HFFc6 (cell line): ENCODE measurements at regions not wholly inside any gene's neighbourhood (a gene's known extent, or its start where the extent isn't known, plus 50 kb on each side); places are given as distances from the start of the nearest gene placed in this dataset.

Source experiments
- DNase-seq: peaks from one replicate; pipeline ENCODE4 v3.0.0-alpha.2; 2018
- H3K27ac Mint-ChIP-seq: 2 replicates; pipeline ENCODE4 v1.8.0; 2020; ENCODE audit warnings: mild to moderate bottlenecking, mixed read lengths
- H3K27me3 Mint-ChIP-seq: 2 replicates; pipeline ENCODE4 v1.8.0; 2021; ENCODE audit warnings: mild to moderate bottlenecking, moderate library complexity, mixed read lengths; ENCODE audit not compliant: insufficient read depth
- H3K36me3 Mint-ChIP-seq: 2 replicates; pipeline ENCODE4 v1.8.0; 2021; ENCODE audit warnings: low read depth, mixed read lengths
- H3K4me1 Mint-ChIP-seq: 2 replicates; pipeline ENCODE4 v1.8.0; 2020; ENCODE audit warnings: low read depth, mixed read lengths
- H3K4me3 Mint-ChIP-seq: 2 replicates; pipeline ENCODE4 v1.8.0; 2020; ENCODE audit warnings: mild to moderate bottlenecking, moderate library complexity, mixed read lengths
- H3K9me3 Mint-ChIP-seq: 2 replicates; pipeline ENCODE4 v1.8.0; 2020; ENCODE audit warnings: mild to moderate bottlenecking, mixed read lengths
- CTCF ChIP-seq: fragments of 200-600 bp; sonication (generic); IDR thresholded peaks from 2 replicates; pipeline ENCODE4 v1.5.0; 2021; ENCODE audit warnings: antibody characterized with exemption, mild to moderate bottlenecking

GRCh38 chr17:77474292-77474988, 333.7 kb downstream of the SEC14L1 start:
- Mint-ChIP-seq H3K27me3 (peaks cover 21% of the 10 kb centered on the region), H3K9me3 (no peaks in the 10 kb centered on the region), H3K27ac (peak overlapping the region; percentile 88), H3K4me1 (peaks cover 100% of the 10 kb centered on the region), H3K36me3 (peaks cover 19% of the 10 kb centered on the region), H3K4me3 (peak overlapping the region; percentile 66)
- TF ChIP-seq CTCF: no peak
- no peak for DNase-seq

- TF ChIP-seq CTCF: no peak
- peak; percentile 39 for DNase-seq
- Mint-ChIP-seq H3K9me3 (no peaks in the 10 kb centered on the region), H3K27me3 (peaks cover 20% of the 10 kb centered on the region), H3K4me1 (peaks cover 98% of the 10 kb centered on the region), H3K27ac (peak overlapping the region; percentile 81), H3K4me3 (peak overlapping the region; percentile 84), H3K36me3 (peaks cover 10% of the 10 kb centered on the region)
These were observed 334.5 kb downstream of the SEC14L1 start for GRCh38 chr17:77475016-77475976.

- H3K4me3 Mint-ChIP-seq: peak overlapping the region; percentile 87
- TF ChIP-seq CTCF: no peak
- peaks cover 16% of the 10 kb centered on the region for H3K27me3 Mint-ChIP-seq
- H3K9me3 Mint-ChIP-seq: no peaks in the 10 kb centered on the region
- H3K4me1 Mint-ChIP-seq: peaks cover 91% of the 10 kb centered on the region
- DNase-seq: no peak
- peaks cover 3% of the 10 kb centered on the region for H3K36me3 Mint-ChIP-seq
- peak overlapping the region; percentile 98 for H3K27ac Mint-ChIP-seq
These were observed 335.2 kb downstream of the SEC14L1 start for GRCh38 chr17:77476006-77476405.

GRCh38 chr17:77476498-77476897, 335.7 kb downstream of the SEC14L1 start:
- TF ChIP-seq CTCF: no peak
- H3K36me3 Mint-ChIP-seq: peaks cover 6% of the 10 kb centered on the region
- no peaks in the 10 kb centered on the region for H3K9me3 Mint-ChIP-seq
- H3K4me1 Mint-ChIP-seq: peaks cover 86% of the 10 kb centered on the region
- peak overlapping the region; percentile 98 for H3K27ac Mint-ChIP-seq
- DNase-seq: no peak
- H3K27me3 Mint-ChIP-seq: peaks cover 13% of the 10 kb centered on the region
- H3K4me3 Mint-ChIP-seq: peak overlapping the region; percentile 87

- Mint-ChIP-seq H3K27ac (peak overlapping the region; percentile 98), H3K36me3 (peaks cover 7% of the 10 kb centered on the region), H3K9me3 (no peaks in the 10 kb centered on the region), H3K4me3 (peak overlapping the region; percentile 87), H3K4me1 (peaks cover 79% of the 10 kb centered on the region), H3K27me3 (peaks cover 17% of the 10 kb centered on the region)
- TF ChIP-seq CTCF: no peak
- peak; percentile 100 for DNase-seq
These were observed 336.4 kb downstream of the SEC14L1 start for GRCh38 chr17:77476931-77477805.
